Lung (tissue), 11 donors: ENCODE measurements at regions not wholly inside any gene's neighbourhood (a gene's known extent, or its start where the extent isn't known, plus 50 kb on each side); places are given as distances from the start of the nearest gene placed in this dataset.

Experiments used
- ATAC-seq: fragments of 200-7000 bp; cut with Tn5 transposase; one replicate; pipeline ENCODE4 v1.9.1; 2020; ENCODE audit warnings: moderate number of reproducible peaks; ENCODE audit not compliant: insufficient read depth, low FRiP score
- DNase-seq, 3 donors: peaks; one replicate each; pipeline ENCODE4 v3.0.0-alpha.2; 2013 to 2017
- H3K27ac ChIP-seq, 2 donors: one replicate each; pipeline ENCODE4 v1.5.1; 2013; ENCODE audit warnings: mild to moderate bottlenecking in 2 of 2, moderate library complexity in 2 of 2, control low read depth in 1 of 2, inconsistent platforms in 1 of 2, low read depth in 1 of 2, low read length in 1 of 2
- H3K27me3 ChIP-seq, 3 donors: one replicate each; pipeline ENCODE4 v1.5.1; 2013; ENCODE audit warnings: low read length in 2 of 3; ENCODE audit not compliant: control insufficient read depth in 3 of 3, insufficient read depth in 3 of 3
- H3K36me3 ChIP-seq, 4 donors: one replicate each; pipeline ENCODE4 v1.5.1; 2013; ENCODE audit warnings: low read length in 4 of 4, mild to moderate bottlenecking in 1 of 4, moderate library complexity in 1 of 4; ENCODE audit not compliant: control insufficient read depth in 4 of 4, insufficient read depth in 4 of 4
- H3K4me1 ChIP-seq, 5 donors: one replicate each; pipeline ENCODE4 v1.5.1; 2013; ENCODE audit warnings: low read length in 5 of 5, mild to moderate bottlenecking in 2 of 5, moderate library complexity in 1 of 5; ENCODE audit not compliant: control insufficient read depth in 5 of 5, insufficient read depth in 5 of 5
- H3K4me3 ChIP-seq: one replicate; pipeline ENCODE4 v1.5.1; 2013; ENCODE audit warnings: mild to moderate bottlenecking, control low read depth, moderate library complexity
- H3K9ac ChIP-seq, 2 donors: one replicate each; pipeline ENCODE4 v1.5.1; 2013; ENCODE audit warnings: low read length in 2 of 2, control low read depth in 1 of 2; ENCODE audit not compliant: insufficient read depth in 1 of 2
- H3K9me3 ChIP-seq, 4 donors: one replicate each; pipeline ENCODE4 v1.5.1; 2013; ENCODE audit warnings: low read length in 3 of 4, mild to moderate bottlenecking in 1 of 4, moderate library complexity in 1 of 4; ENCODE audit not compliant: control insufficient read depth in 4 of 4, insufficient read depth in 3 of 4
- CTCF ChIP-seq: IDR thresholded peaks from 2 replicates; pipeline ENCODE4 v1.5.1; 2012; ENCODE audit warnings: mild to moderate bottlenecking; ENCODE audit errors: control extremely low read depth, extremely low read depth
- WGBS, 2 donors: extraction: QIAGEN DNeasy Blood & Tissue Kit; methylation state at CpG; one replicate each; pipeline ENCODE4 v1.1.7; 2013; 5-methylcytosine and 5-hydroxymethylcytosine counted together
- donor health status: control.
- donor health status: control.
- donor health status: Bipolar disorder and iron deficiency.
- donor health status: healthy.
- donor health status: DM: yes; HTN: yes; CAD: no.

- Histone ChIP-seq H3K27me3 (no peaks in the 10 kb centered on the region), H3K4me1 (peaks cover 0 to 18% (median 2%) of the 10 kb centered on the region in 5 donors), H3K36me3 (no peaks in the 10 kb centered on the region), H3K27ac (no peak overlapping the region), H3K9me3 (no peaks in the 10 kb centered on the region), H3K9ac (no peak overlapping the region), H3K4me3 (no peak overlapping the region)
- WGBS, 2 donors: 85 to 94% methylated on average over 4 of the region's 4 CpGs
- TF ChIP-seq CTCF: no peak
- no peak for DNase-seq
- no peak for ATAC-seq
Measured at GRCh38 chr5:56676091-56676768, 139.1 kb upstream of the MAP3K1 start.

- WGBS, 2 donors: 53 to 71% methylated on average over 3 of the region's 3 CpGs
- Histone ChIP-seq H3K36me3 (no peaks in the 10 kb centered on the region), H3K4me3 (no peak overlapping the region), H3K4me1 (peaks cover 0 to 18% (median 4%) of the 10 kb centered on the region in 5 donors), H3K27me3 (no peaks in the 10 kb centered on the region), H3K9ac (no peak overlapping the region), H3K27ac (no peak overlapping the region), H3K9me3 (no peaks in the 10 kb centered on the region)
- no peak for TF ChIP-seq CTCF
- no peak for DNase-seq
- ATAC-seq: no peak
Measured at GRCh38 chr5:56674441-56674840, 140.9 kb upstream of the MAP3K1 start.

GRCh38 chr5:56673171-56673570 lies 142.2 kb upstream of the MAP3K1 start:
- Histone ChIP-seq H3K36me3 (no peaks in the 10 kb centered on the region), H3K27me3 (no peaks in the 10 kb centered on the region), H3K27ac (no peak overlapping the region), H3K9me3 (no peaks in the 10 kb centered on the region), H3K4me3 (no peak overlapping the region), H3K9ac (no peak overlapping the region), H3K4me1 (peaks cover 0 to 12% (median 4%) of the 10 kb centered on the region in 5 donors)
- no peak for TF ChIP-seq CTCF
- DNase-seq: no peak
- peak; percentile 41 for ATAC-seq
- 24 to 55% methylated on average over 5 of the region's 5 CpGs for WGBS, 2 donors

- Histone ChIP-seq H3K27me3 (no peaks in the 10 kb centered on the region), H3K36me3 (no peaks in the 10 kb centered on the region), H3K27ac (no peak overlapping the region), H3K4me1 (peaks cover 0 to 4% (median 0%) of the 10 kb centered on the region in 5 donors), H3K4me3 (no peak overlapping the region), H3K9me3 (peaks cover 0 to 5% (median under 1%) of the 10 kb centered on the region in 4 donors), H3K9ac (no peak overlapping the region)
- DNase-seq (no peak), ATAC-seq (no peak)
- no peak for TF ChIP-seq CTCF
- WGBS, 2 donors: 29 to 71% methylated on average over 4 of the region's 4 CpGs
Measured at GRCh38 chr5:56671571-56671970, 143.8 kb upstream of the MAP3K1 start.
